ENCODE measurements at regions not wholly inside any gene's neighbourhood (a gene's known extent, or its start where the extent isn't known, plus 50 kb on each side); places are given as distances from the start of the nearest gene placed in this dataset.
"Not testable (repeated sequence)": the region's sequence is repeated elsewhere in the genome, so short reads cannot be mapped to it uniquely, and the experiment has no call there.

DNA sequence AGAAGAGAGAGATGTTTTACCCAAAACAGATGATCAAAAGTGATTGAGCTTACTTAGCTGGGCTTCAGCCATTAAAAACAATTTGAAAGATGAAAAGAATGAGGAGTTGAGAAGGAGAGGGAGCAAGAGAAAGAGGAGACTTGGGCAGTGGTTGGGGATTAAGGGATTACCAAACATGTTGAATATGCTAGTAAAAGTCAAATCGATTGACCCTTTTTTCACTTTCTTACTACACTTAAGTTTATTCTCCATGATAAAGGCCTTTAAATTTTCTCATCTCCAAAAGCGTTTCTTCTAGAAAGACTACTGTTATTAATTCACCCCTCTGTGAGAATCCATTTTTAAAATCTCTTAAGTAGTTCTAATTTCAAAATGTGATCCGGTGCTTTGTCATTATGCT lies 1254.0 kb upstream of the PHF14 start:
- Histone ChIP-seq H4K20me1 (ENCODE audit: insufficient read depth) (no peaks in the 10 kb centered on the region), H3K79me2 (replicated peaks; ENCODE audit: insufficient read depth, low read length) (no peaks in the 10 kb centered on the region), H3K36me3 (ENCODE audit: insufficient read depth, low read length) (no peaks in the 10 kb centered on the region), H3F3A (ENCODE audit: insufficient read depth, low read length, poor library complexity, severe bottlenecking) (no peaks in the 10 kb centered on the region), H3K9ac (ENCODE audit: low read length) (no peak overlapping the region), H3K27ac (ENCODE audit: low read length) (no peak overlapping the region), H3K27me3 (ENCODE audit: insufficient read depth, low read depth, low read length) (no peaks in the 10 kb centered on the region), H3K4me3 (ENCODE audit: low read length) (no peak overlapping the region), H3K4me2 (ENCODE audit: low read length) (no peak overlapping the region), H3K9me3 (ENCODE audit: low read length) (no peaks in the 10 kb centered on the region), H2AFZ (ENCODE audit: low read depth, low read length) (no peak overlapping the region), H3K9me2 (ENCODE audit: insufficient read depth, low read length) (no peaks in the 10 kb centered on the region)
- TF ChIP-seq SMC3 (conservative IDR thresholded peaks at IDR 0.05; ENCODE audit: poor library complexity) (no peak), TAF1 (IDR thresholded peaks at IDR 0.05; ENCODE audit: low read depth) (no peak), EZH2 (IDR thresholded peaks at IDR 0.05; ENCODE audit: borderline replicate concordance, insufficient read depth, low read length, poor library complexity, severe bottlenecking) (no peak), EP300 (conservative IDR thresholded peaks at IDR 0.05; ENCODE audit: poor library complexity, severe bottlenecking) (no peak), MXI1 (conservative IDR thresholded peaks at IDR 0.05; ENCODE audit: poor library complexity, severe bottlenecking) (no peak), POLR2AphosphoS5 (IDR thresholded peaks at IDR 0.05) (no peak), RAD21 (conservative IDR thresholded peaks at IDR 0.05) (no peak), CTCF (IDR thresholded peaks at IDR 0.05; ENCODE audit: poor library complexity, severe bottlenecking) (no peak), REST (IDR thresholded peaks at IDR 0.05; ENCODE audit: borderline replicate concordance) (no peak)

GRCh38 chr7:9725940-9726663 lies 1247.6 kb upstream of the PHF14 start:
- not testable (repeated sequence) for H3K79me2 ChIP-seq (replicated peaks; ENCODE audit: insufficient read depth, low read length); H3K9me3 ChIP-seq (ENCODE audit: low read length); H3K4me2 ChIP-seq (ENCODE audit: low read length); H3K9me2 ChIP-seq (ENCODE audit: insufficient read depth, low read length); H2AFZ ChIP-seq (ENCODE audit: low read depth, low read length); H3K27ac ChIP-seq (ENCODE audit: low read length); H3K9ac ChIP-seq (ENCODE audit: low read length); H4K20me1 ChIP-seq (ENCODE audit: insufficient read depth); H3K4me3 ChIP-seq (ENCODE audit: low read length); H3K27me3 ChIP-seq (ENCODE audit: insufficient read depth, low read depth, low read length); H3F3A ChIP-seq (ENCODE audit: insufficient read depth, low read length, poor library complexity, severe bottlenecking); H3K36me3 ChIP-seq (ENCODE audit: insufficient read depth, low read length)

DNA sequence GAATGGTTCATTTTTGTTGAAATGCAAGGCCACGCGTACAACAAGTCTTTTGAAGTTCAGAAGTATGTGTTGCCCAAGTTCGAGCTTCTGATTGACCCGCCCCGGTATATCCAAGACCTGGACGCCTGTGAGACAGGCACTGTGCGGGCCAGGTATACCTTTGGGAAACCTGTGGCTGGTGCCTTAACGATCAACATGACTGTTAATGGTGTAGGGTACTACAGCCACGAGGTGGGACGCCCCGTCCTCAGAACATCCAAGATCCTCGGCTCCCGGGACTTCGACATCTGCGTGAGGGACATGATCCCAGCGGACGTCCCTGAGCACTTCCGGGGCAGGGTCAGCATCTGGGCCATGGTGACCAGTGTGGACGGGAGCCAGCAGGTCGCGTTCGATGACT lies 1246.9 kb upstream of the PHF14 start:
- H3K9me2 ChIP-seq (ENCODE audit: insufficient read depth, low read length); H3F3A ChIP-seq (ENCODE audit: insufficient read depth, low read length, poor library complexity, severe bottlenecking); H3K9ac ChIP-seq (ENCODE audit: low read length); H3K4me3 ChIP-seq (ENCODE audit: low read length); H3K27ac ChIP-seq (ENCODE audit: low read length); H3K9me3 ChIP-seq (ENCODE audit: low read length); H3K27me3 ChIP-seq (ENCODE audit: insufficient read depth, low read depth, low read length); H4K20me1 ChIP-seq (ENCODE audit: insufficient read depth); H3K79me2 ChIP-seq (replicated peaks; ENCODE audit: insufficient read depth, low read length); H3K36me3 ChIP-seq (ENCODE audit: insufficient read depth, low read length); H2AFZ ChIP-seq (ENCODE audit: low read depth, low read length); H3K4me2 ChIP-seq (ENCODE audit: low read length): not testable (repeated sequence)

- H4K20me1 ChIP-seq (ENCODE audit: insufficient read depth); H2AFZ ChIP-seq (ENCODE audit: low read depth, low read length); H3K4me3 ChIP-seq (ENCODE audit: low read length); H3K27ac ChIP-seq (ENCODE audit: low read length); H3K9me3 ChIP-seq (ENCODE audit: low read length); H3K27me3 ChIP-seq (ENCODE audit: insufficient read depth, low read depth, low read length); H3K4me2 ChIP-seq (ENCODE audit: low read length); H3F3A ChIP-seq (ENCODE audit: insufficient read depth, low read length, poor library complexity, severe bottlenecking); H3K9me2 ChIP-seq (ENCODE audit: insufficient read depth, low read length); H3K79me2 ChIP-seq (replicated peaks; ENCODE audit: insufficient read depth, low read length); H3K36me3 ChIP-seq (ENCODE audit: insufficient read depth, low read length); H3K9ac ChIP-seq (ENCODE audit: low read length): not testable (repeated sequence)
Observed at GRCh38 chr7:9727467-9727869, 1246.2 kb upstream of the PHF14 start.

DNA sequence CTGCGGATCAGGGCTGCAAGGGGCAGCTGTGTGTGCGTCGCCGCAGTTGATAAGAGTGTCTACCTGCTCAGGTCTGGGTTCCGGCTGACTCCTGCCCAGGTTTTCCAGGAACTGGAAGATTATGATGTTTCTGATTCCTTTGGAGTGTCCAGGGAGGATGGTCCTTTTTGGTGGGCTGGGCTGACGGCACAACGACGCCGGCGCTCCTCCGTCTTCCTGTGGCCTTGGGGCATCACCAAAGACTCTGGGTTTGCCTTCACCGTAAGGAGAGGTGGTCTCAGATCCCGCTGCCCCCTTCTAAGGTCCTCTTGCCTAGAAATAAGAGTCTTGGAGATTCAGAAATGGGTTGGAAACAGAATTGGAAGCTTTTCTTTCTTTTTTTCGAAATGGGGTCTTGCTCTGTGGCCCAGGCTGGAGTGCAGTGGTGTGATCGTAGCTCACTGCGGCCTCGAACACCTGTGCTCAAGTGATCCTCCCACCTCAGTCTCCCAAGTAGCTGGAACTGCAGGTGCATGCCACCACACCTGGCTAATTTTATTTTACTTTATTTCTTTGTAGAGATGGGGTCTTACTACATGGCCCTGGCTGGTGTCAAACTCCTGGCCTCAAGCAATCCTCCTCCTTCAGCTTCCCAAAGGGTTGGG lies 1245.5 kb upstream of the PHF14 start:
- not testable (repeated sequence) for H3F3A ChIP-seq (ENCODE audit: insufficient read depth, low read length, poor library complexity, severe bottlenecking); H3K27ac ChIP-seq (ENCODE audit: low read length); H3K4me2 ChIP-seq (ENCODE audit: low read length); H3K27me3 ChIP-seq (ENCODE audit: insufficient read depth, low read depth, low read length); H3K9ac ChIP-seq (ENCODE audit: low read length); H2AFZ ChIP-seq (ENCODE audit: low read depth, low read length); H3K36me3 ChIP-seq (ENCODE audit: insufficient read depth, low read length); H3K4me3 ChIP-seq (ENCODE audit: low read length); H3K9me2 ChIP-seq (ENCODE audit: insufficient read depth, low read length); H4K20me1 ChIP-seq (ENCODE audit: insufficient read depth); H3K79me2 ChIP-seq (replicated peaks; ENCODE audit: insufficient read depth, low read length); H3K9me3 ChIP-seq (ENCODE audit: low read length)

Data from neural cell (in vitro differentiated cells).